ENCODE measurements at regions not wholly inside any gene's neighbourhood (a gene's known extent, or its start where the extent isn't known, plus 50 kb on each side); places are given as distances from the start of the nearest gene placed in this dataset.

DNA sequence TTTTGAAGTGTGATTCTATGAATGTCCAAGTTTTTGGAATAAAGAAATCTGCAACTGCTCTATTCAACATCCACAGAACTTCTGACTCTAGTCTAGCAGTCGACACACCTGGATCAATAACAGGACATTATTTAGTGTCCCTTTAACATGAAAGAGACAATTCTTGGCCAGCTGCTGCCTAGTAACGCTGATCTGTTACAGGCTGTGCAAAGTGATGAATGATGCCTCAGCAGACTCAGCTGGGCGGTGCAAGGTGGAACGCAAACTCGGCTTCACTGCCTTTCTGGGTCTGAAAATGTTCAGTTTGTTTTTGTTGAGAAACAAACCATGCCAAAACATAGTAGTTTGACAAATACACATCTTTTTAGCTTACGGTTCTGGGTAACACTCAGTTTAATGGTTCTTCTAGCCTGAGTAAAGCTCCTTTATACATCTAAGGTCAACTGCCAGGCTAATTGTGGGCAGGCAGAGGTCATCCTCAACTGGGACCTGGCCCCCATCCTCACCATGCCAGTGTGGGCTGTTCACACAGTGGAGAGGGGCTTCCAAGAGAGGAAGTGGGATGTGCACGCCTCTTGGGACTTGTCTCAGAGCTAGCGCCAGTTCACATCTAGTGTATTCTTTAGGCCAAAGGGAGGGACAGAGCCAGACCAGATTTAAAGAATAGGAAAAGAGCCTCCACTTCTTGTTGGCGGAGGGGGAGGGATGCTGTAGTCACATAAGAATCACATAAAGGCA is 879.7 kb downstream of the QKI start:
- TF ChIP-seq, protein P1, sequence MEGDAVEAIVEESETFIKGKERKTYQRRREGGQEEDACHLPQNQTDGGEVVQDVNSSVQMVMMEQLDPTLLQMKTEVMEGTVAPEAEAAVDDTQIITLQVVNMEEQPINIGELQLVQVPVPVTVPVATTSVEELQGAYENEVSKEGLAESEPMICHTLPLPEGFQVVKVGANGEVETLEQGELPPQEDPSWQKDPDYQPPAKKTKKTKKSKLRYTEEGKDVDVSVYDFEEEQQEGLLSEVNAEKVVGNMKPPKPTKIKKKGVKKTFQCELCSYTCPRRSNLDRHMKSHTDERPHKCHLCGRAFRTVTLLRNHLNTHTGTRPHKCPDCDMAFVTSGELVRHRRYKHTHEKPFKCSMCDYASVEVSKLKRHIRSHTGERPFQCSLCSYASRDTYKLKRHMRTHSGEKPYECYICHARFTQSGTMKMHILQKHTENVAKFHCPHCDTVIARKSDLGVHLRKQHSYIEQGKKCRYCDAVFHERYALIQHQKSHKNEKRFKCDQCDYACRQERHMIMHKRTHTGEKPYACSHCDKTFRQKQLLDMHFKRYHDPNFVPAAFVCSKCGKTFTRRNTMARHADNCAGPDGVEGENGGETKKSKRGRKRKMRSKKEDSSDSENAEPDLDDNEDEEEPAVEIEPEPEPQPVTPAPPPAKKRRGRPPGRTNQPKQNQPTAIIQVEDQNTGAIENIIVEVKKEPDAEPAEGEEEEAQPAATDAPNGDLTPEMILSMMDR (IDR thresholded peaks at IDR 0.05): no peak
- TF ChIP-seq EP300 (IDR thresholded peaks at IDR 0.05) (no peak), POLR2A (IDR thresholded peaks at IDR 0.05) (no peak)

Data from tibial nerve (tissue), 4 donors.